ENCODE measurements at regions not wholly inside any gene's neighbourhood (a gene's known extent, or its start where the extent isn't known, plus 50 kb on each side); places are given as distances from the start of the nearest gene placed in this dataset.

- Mint-ChIP-seq H3K36me3 (no peaks in the 10 kb centered on the region), H3K4me1 (peaks cover 1% of the 10 kb centered on the region), H3K27me3 (ENCODE audit: low read depth) (peaks cover 3% of the 10 kb centered on the region), H3K9me3 (no peaks in the 10 kb centered on the region), H3K27ac (no peak overlapping the region), H3K4me3 (no peak overlapping the region)
- no peak for DNase-seq (ENCODE audit: low spot score in 2 of 2, unreplicated experiment in 2 of 2)
- no peak for TF ChIP-seq CTCF (IDR thresholded peaks at IDR 0.05; ENCODE audit: unreplicated experiment)
Measured at GRCh38 chr12:126903027-126903876, 1363.7 kb upstream of the TMEM132C start.

GRCh38 chr12:126905752-126906151 lies 1361.2 kb upstream of the TMEM132C start:
- no peak for TF ChIP-seq CTCF (IDR thresholded peaks at IDR 0.05; ENCODE audit: unreplicated experiment)
- no peak overlapping the region for H3K27ac Mint-ChIP-seq
- DNase-seq (ENCODE audit: low spot score in 2 of 2, unreplicated experiment in 2 of 2) = no peak
- peaks cover 1% of the 10 kb centered on the region for H3K4me1 Mint-ChIP-seq
- no peaks in the 10 kb centered on the region for H3K36me3 Mint-ChIP-seq
- H3K4me3 Mint-ChIP-seq = no peak overlapping the region
- no peaks in the 10 kb centered on the region for H3K27me3 Mint-ChIP-seq (ENCODE audit: low read depth)
- H3K9me3 Mint-ChIP-seq = no peaks in the 10 kb centered on the region

GRCh38 chr12:126907900-126908764 lies 1358.8 kb upstream of the TMEM132C start:
- Mint-ChIP-seq H3K4me1 (no peaks in the 10 kb centered on the region), H3K4me3 (no peak overlapping the region)
- no peak for DNase-seq (ENCODE audit: low spot score in 2 of 2, unreplicated experiment in 2 of 2)

GRCh38 chr12:126908765-126909142 lies 1358.2 kb upstream of the TMEM132C start:
- no peaks in the 10 kb centered on the region for H3K4me1 Mint-ChIP-seq
- peaks cover 3% of the 10 kb centered on the region for H3K9me3 Mint-ChIP-seq
- no peak overlapping the region for H3K4me3 Mint-ChIP-seq
- H3K27me3 Mint-ChIP-seq (ENCODE audit: low read depth) = no peaks in the 10 kb centered on the region
- DNase-seq (ENCODE audit: low spot score in 2 of 2, unreplicated experiment in 2 of 2) = no peak
- H3K27ac Mint-ChIP-seq = no peak overlapping the region
- TF ChIP-seq CTCF (IDR thresholded peaks at IDR 0.05; ENCODE audit: unreplicated experiment) = no peak
- H3K36me3 Mint-ChIP-seq = no peaks in the 10 kb centered on the region

More at GRCh38 chr12:126907900-126908764, 1358.8 kb upstream of the TMEM132C start:
- Mint-ChIP-seq H3K27me3 (ENCODE audit: low read depth) (no peaks in the 10 kb centered on the region), H3K27ac (no peak overlapping the region), H3K9me3 (peaks cover 3% of the 10 kb centered on the region), H3K36me3 (no peaks in the 10 kb centered on the region)
- no peak for TF ChIP-seq CTCF (IDR thresholded peaks at IDR 0.05; ENCODE audit: unreplicated experiment)

- no peak for TF ChIP-seq CTCF (IDR thresholded peaks at IDR 0.05; ENCODE audit: unreplicated experiment)
- peaks cover 7% of the 10 kb centered on the region for H3K27me3 Mint-ChIP-seq (ENCODE audit: low read depth)
- H3K27ac Mint-ChIP-seq = no peak overlapping the region
- no peaks in the 10 kb centered on the region for H3K36me3 Mint-ChIP-seq
- DNase-seq (ENCODE audit: low spot score in 2 of 2, unreplicated experiment in 2 of 2) = no peak
- H3K4me1 Mint-ChIP-seq = no peaks in the 10 kb centered on the region
- no peak overlapping the region for H3K4me3 Mint-ChIP-seq
- peaks cover 3% of the 10 kb centered on the region for H3K9me3 Mint-ChIP-seq
Measured at GRCh38 chr12:126910570-126910969, 1356.4 kb upstream of the TMEM132C start.

Data from mesothelial cell of epicardium (in vitro differentiated cells).